Activated CD4-positive, alpha-beta T cell treated with anti-CD3 and anti-CD28 coated beads, Interleukin-2, amount 50 U/mL, for 1 hour (primary cell): ENCODE measurements at regions not wholly inside any gene's neighbourhood (a gene's known extent, or its start where the extent isn't known, plus 50 kb on each side); places are given as distances from the start of the nearest gene placed in this dataset.

Experiments used
- DNase-seq: peaks from one replicate; pipeline ENCODE4 v3.0.0-alpha.2; 2020

GRCh38 chr4:138298431-138298830, 56.3 kb upstream of the SLC7A11 start:
- DNase-seq, result no peak

- no peak for DNase-seq
Observed at GRCh38 chr4:138297743-138298405, 55.7 kb upstream of the SLC7A11 start.

- no peak for DNase-seq
Observed at GRCh38 chr4:138292321-138292720, 50.2 kb upstream of the SLC7A11 start.
